ENCODE measurements at regions not wholly inside any gene's neighbourhood (a gene's known extent, or its start where the extent isn't known, plus 50 kb on each side); places are given as distances from the start of the nearest gene placed in this dataset.

DNA sequence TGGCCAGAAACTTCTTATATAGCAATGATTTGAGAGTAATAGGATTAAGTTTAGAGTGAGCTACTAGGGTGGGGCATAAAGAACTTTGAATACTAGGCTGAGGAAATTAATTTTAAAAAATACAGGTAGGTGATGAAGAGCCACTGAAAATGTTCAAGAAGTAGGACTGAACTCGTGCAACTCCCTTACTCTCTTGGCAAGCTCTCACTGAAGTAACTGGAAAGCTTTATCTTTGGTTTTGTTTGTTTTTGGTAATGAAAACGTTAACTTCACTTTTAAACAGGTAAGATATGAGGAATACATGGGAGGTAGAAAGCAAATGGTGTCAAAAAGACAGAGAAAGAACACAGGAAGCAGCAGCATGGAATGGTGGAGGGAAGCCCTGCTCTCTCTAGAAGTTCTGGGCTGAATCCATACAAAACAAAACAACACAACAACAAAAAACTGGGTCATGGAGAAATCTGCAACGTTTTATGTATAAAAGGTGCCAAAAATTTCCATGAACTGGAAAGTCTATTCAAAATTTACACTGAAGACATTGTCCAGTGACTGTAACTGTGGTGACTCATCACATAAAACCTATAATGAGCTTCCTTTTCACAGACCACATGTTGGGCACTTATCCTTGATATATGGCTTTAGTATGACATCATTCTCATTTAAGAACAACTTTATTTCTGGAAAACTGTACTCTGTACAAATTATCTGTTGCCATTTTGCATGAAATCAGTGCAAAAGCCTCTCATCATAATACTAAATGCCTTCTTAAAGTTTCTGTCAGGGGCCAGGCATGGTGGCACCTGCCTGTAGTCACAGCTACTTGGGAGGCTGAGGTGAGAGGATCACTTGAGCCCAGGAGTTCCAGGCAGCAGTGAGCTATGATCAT lies 91.2 kb upstream of the CHD1 start:
- TF ChIP-seq, protein P1, sequence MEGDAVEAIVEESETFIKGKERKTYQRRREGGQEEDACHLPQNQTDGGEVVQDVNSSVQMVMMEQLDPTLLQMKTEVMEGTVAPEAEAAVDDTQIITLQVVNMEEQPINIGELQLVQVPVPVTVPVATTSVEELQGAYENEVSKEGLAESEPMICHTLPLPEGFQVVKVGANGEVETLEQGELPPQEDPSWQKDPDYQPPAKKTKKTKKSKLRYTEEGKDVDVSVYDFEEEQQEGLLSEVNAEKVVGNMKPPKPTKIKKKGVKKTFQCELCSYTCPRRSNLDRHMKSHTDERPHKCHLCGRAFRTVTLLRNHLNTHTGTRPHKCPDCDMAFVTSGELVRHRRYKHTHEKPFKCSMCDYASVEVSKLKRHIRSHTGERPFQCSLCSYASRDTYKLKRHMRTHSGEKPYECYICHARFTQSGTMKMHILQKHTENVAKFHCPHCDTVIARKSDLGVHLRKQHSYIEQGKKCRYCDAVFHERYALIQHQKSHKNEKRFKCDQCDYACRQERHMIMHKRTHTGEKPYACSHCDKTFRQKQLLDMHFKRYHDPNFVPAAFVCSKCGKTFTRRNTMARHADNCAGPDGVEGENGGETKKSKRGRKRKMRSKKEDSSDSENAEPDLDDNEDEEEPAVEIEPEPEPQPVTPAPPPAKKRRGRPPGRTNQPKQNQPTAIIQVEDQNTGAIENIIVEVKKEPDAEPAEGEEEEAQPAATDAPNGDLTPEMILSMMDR (IDR thresholded peaks at IDR 0.05; ENCODE audit: low read length) = no peak
- TF ChIP-seq EZH2 (optimal IDR thresholded peaks at IDR 0.05; ENCODE audit: low read depth, low read length) = no peak

Data from MM.1S (cell line).